ENCODE measurements at regions not wholly inside any gene's neighbourhood (a gene's known extent, or its start where the extent isn't known, plus 50 kb on each side); places are given as distances from the start of the nearest gene placed in this dataset.

DNA sequence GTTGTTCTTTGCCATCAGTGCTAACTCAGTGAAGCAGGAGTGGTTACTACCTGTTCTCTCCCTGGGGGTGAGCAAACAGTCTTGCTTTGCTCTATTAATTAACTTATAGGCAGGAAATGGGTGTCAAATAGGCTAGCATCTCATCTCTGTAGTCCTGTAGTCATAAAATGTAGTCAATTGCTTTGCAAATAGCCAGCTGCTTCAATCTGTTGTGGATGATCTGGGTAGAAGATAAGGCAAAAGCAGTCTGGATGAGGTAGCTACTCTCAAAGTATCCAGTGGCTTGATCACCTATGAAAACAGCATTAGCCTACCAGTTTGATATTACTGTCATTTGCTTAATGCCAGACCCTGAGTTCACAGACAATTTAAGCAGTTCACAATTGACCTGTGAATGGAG lies 369.0 kb upstream of the TMTC1 start:
- TF ChIP-seq, protein P1, sequence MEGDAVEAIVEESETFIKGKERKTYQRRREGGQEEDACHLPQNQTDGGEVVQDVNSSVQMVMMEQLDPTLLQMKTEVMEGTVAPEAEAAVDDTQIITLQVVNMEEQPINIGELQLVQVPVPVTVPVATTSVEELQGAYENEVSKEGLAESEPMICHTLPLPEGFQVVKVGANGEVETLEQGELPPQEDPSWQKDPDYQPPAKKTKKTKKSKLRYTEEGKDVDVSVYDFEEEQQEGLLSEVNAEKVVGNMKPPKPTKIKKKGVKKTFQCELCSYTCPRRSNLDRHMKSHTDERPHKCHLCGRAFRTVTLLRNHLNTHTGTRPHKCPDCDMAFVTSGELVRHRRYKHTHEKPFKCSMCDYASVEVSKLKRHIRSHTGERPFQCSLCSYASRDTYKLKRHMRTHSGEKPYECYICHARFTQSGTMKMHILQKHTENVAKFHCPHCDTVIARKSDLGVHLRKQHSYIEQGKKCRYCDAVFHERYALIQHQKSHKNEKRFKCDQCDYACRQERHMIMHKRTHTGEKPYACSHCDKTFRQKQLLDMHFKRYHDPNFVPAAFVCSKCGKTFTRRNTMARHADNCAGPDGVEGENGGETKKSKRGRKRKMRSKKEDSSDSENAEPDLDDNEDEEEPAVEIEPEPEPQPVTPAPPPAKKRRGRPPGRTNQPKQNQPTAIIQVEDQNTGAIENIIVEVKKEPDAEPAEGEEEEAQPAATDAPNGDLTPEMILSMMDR (IDR thresholded peaks at IDR 0.05; ENCODE audit: poor library complexity), result no peak
- TF ChIP-seq EZH2 (IDR thresholded peaks at IDR 0.05; ENCODE audit: borderline replicate concordance) (no peak), EZH2phosphoT487 (IDR thresholded peaks at IDR 0.05; ENCODE audit: low read depth, severe bottlenecking, unreplicated experiment) (no peak)
